ENCODE measurements at regions not wholly inside any gene's neighbourhood (a gene's known extent, or its start where the extent isn't known, plus 50 kb on each side); places are given as distances from the start of the nearest gene placed in this dataset.

GRCh38 chr12:29970501-29970900, 186.8 kb upstream of the TMTC1 start:
- Histone ChIP-seq H3K9me3 (ENCODE audit: control insufficient read depth in 1 of 2, low read length in 2 of 2) (no peaks in the 10 kb centered on the region), H3K27me3 (ENCODE audit: insufficient read depth, low read length) (no peaks in the 10 kb centered on the region), H3K27ac (ENCODE audit: low read depth, low read length) (no peak overlapping the region), H3K4me3 (ENCODE audit: low read length in 2 of 2) (no peak overlapping the region), H3K36me3 (ENCODE audit: insufficient read depth, low read length) (no peaks in the 10 kb centered on the region), H3K4me1 (ENCODE audit: insufficient read depth, low read length) (no peaks in the 10 kb centered on the region)
- Mint-ChIP-seq H3K4me3 (no peak overlapping the region), H3K9me3 (no peaks in the 10 kb centered on the region), H3K27me3 (peaks cover 0 to 1% of the 10 kb centered on the region in 2 donors), H3K4me1 (no peaks in the 10 kb centered on the region), H3K36me3 (no peaks in the 10 kb centered on the region), H3K27ac (no peak overlapping the region)
- intact Hi-C loops (cut with micrococcal nuclease), result no loop called here
- ChIA-PET POLR2A (ENCODE audit: partially characterized antibody) (no interaction called here), CTCF (ENCODE audit: partially characterized antibody) (no interaction called here)
- no peak for DNase-seq

GRCh38 chr12:29962276-29963035, 178.7 kb upstream of the TMTC1 start:
- H3K36me3 ChIP-seq (ENCODE audit: insufficient read depth, low read length), result no peaks in the 10 kb centered on the region
- H3K9me3 ChIP-seq (ENCODE audit: control insufficient read depth in 1 of 2, low read length in 2 of 2), result no peaks in the 10 kb centered on the region
- Mint-ChIP-seq H3K27ac (peak overlapping the region in 1 of 7 donors; percentile 2), H3K9me3 (peaks cover 0 to 8% (median under 1%) of the 10 kb centered on the region in 8 donors), H3K27me3 (peaks cover 0 to 4% of the 10 kb centered on the region in 2 donors), H3K4me3 (no peak overlapping the region), H3K4me1 (no peaks in the 10 kb centered on the region), H3K36me3 (no peaks in the 10 kb centered on the region)
- no peaks in the 10 kb centered on the region for H3K4me1 ChIP-seq (ENCODE audit: insufficient read depth, low read length)
- ChIA-PET CTCF (ENCODE audit: partially characterized antibody) (no interaction called here), POLR2A (ENCODE audit: partially characterized antibody) (no interaction called here)
- H3K4me3 ChIP-seq (ENCODE audit: low read length in 2 of 2), result no peak overlapping the region
- intact Hi-C loops (cut with micrococcal nuclease), result no loop called here
- no peak overlapping the region for H3K27ac ChIP-seq (ENCODE audit: low read depth, low read length)
- H3K27me3 ChIP-seq (ENCODE audit: insufficient read depth, low read length), result no peaks in the 10 kb centered on the region
- DNase-seq, result no peak

- no peaks in the 10 kb centered on the region for H3K36me3 Mint-ChIP-seq
- H3K4me1 Mint-ChIP-seq, result no peaks in the 10 kb centered on the region
- CTCF ChIA-PET (ENCODE audit: partially characterized antibody), result no interaction called here
- Histone ChIP-seq H3K4me3 (ENCODE audit: low read length in 2 of 2) (no peak overlapping the region), H3K27me3 (ENCODE audit: insufficient read depth, low read length) (no peaks in the 10 kb centered on the region), H3K36me3 (ENCODE audit: insufficient read depth, low read length) (no peaks in the 10 kb centered on the region), H3K4me1 (ENCODE audit: insufficient read depth, low read length) (no peaks in the 10 kb centered on the region), H3K9me3 (ENCODE audit: control insufficient read depth in 1 of 2, low read length in 2 of 2) (no peaks in the 10 kb centered on the region), H3K27ac (ENCODE audit: low read depth, low read length) (no peak overlapping the region)
- no peak overlapping the region for H3K4me3 Mint-ChIP-seq
- no peak overlapping the region for H3K27ac Mint-ChIP-seq
- peaks cover 0 to 4% of the 10 kb centered on the region in 2 donors for H3K27me3 Mint-ChIP-seq
- intact Hi-C loops (cut with micrococcal nuclease), result no loop called here
- DNase-seq, result no peak
- POLR2A ChIA-PET (ENCODE audit: partially characterized antibody), result no interaction called here
- H3K9me3 Mint-ChIP-seq, result peaks cover 0 to 8% (median 2%) of the 10 kb centered on the region in 8 donors
Observed at GRCh38 chr12:29961231-29961630, 177.5 kb upstream of the TMTC1 start.

- intact Hi-C loops (cut with micrococcal nuclease), result no loop called here
- no peak for DNase-seq
- peaks cover 0 to 8% (median 1%) of the 10 kb centered on the region in 8 donors for H3K9me3 Mint-ChIP-seq
- Histone ChIP-seq H3K4me1 (ENCODE audit: insufficient read depth, low read length) (no peaks in the 10 kb centered on the region), H3K36me3 (ENCODE audit: insufficient read depth, low read length) (no peaks in the 10 kb centered on the region), H3K4me3 (ENCODE audit: low read length in 2 of 2) (no peak overlapping the region), H3K9me3 (ENCODE audit: control insufficient read depth in 1 of 2, low read length in 2 of 2) (no peaks in the 10 kb centered on the region), H3K27ac (ENCODE audit: low read depth, low read length) (no peak overlapping the region), H3K27me3 (ENCODE audit: insufficient read depth, low read length) (no peaks in the 10 kb centered on the region)
- H3K4me3 Mint-ChIP-seq, result no peak overlapping the region
- H3K4me1 Mint-ChIP-seq, result no peaks in the 10 kb centered on the region
- POLR2A ChIA-PET (ENCODE audit: partially characterized antibody), result no interaction called here
- CTCF ChIA-PET (ENCODE audit: partially characterized antibody), result no interaction called here
- no peak overlapping the region for H3K27ac Mint-ChIP-seq
- H3K27me3 Mint-ChIP-seq, result peaks cover 0 to 4% of the 10 kb centered on the region in 2 donors
- H3K36me3 Mint-ChIP-seq, result no peaks in the 10 kb centered on the region
Observed at GRCh38 chr12:29960122-29960521, 176.4 kb upstream of the TMTC1 start.

- intact Hi-C loops (cut with micrococcal nuclease), result no loop called here
- H3K27me3 Mint-ChIP-seq, result no peaks in the 10 kb centered on the region
- H3K9me3 ChIP-seq (ENCODE audit: control insufficient read depth in 1 of 2, low read length in 2 of 2), result no peaks in the 10 kb centered on the region
- DNase-seq, result no peak
- H3K27ac Mint-ChIP-seq, result no peak overlapping the region
- no peak overlapping the region for H3K4me3 Mint-ChIP-seq
- ChIA-PET POLR2A (ENCODE audit: partially characterized antibody) (no interaction called here), CTCF (ENCODE audit: partially characterized antibody) (no interaction called here)
- H3K27me3 ChIP-seq (ENCODE audit: insufficient read depth, low read length), result no peaks in the 10 kb centered on the region
- no peaks in the 10 kb centered on the region for H3K4me1 ChIP-seq (ENCODE audit: insufficient read depth, low read length)
- H3K36me3 Mint-ChIP-seq, result no peaks in the 10 kb centered on the region
- no peaks in the 10 kb centered on the region for H3K4me1 Mint-ChIP-seq
- peaks cover 0 to 3% (median 0%) of the 10 kb centered on the region in 8 donors for H3K9me3 Mint-ChIP-seq
- H3K27ac ChIP-seq (ENCODE audit: low read depth, low read length), result no peak overlapping the region
- H3K36me3 ChIP-seq (ENCODE audit: insufficient read depth, low read length), result no peaks in the 10 kb centered on the region
- no peak overlapping the region for H3K4me3 ChIP-seq (ENCODE audit: low read length in 2 of 2)
Observed at GRCh38 chr12:29957835-29958234, 174.1 kb upstream of the TMTC1 start.

- DNase-seq, result no peak
- Mint-ChIP-seq H3K36me3 (no peaks in the 10 kb centered on the region), H3K4me3 (no peak overlapping the region), H3K9me3 (peaks cover 0 to 8% (median 0%) of the 10 kb centered on the region in 8 donors), H3K27ac (no peak overlapping the region), H3K4me1 (no peaks in the 10 kb centered on the region), H3K27me3 (no peaks in the 10 kb centered on the region)
- Histone ChIP-seq H3K36me3 (ENCODE audit: insufficient read depth, low read length) (no peaks in the 10 kb centered on the region), H3K9me3 (ENCODE audit: control insufficient read depth in 1 of 2, low read length in 2 of 2) (no peaks in the 10 kb centered on the region), H3K27ac (ENCODE audit: low read depth, low read length) (no peak overlapping the region), H3K4me1 (ENCODE audit: insufficient read depth, low read length) (no peaks in the 10 kb centered on the region), H3K27me3 (ENCODE audit: insufficient read depth, low read length) (no peaks in the 10 kb centered on the region), H3K4me3 (ENCODE audit: low read length in 2 of 2) (no peak overlapping the region)
- CTCF ChIA-PET (ENCODE audit: partially characterized antibody), result no interaction called here
- intact Hi-C loops (cut with micrococcal nuclease), result no loop called here
- POLR2A ChIA-PET (ENCODE audit: partially characterized antibody), result no interaction called here
Observed at GRCh38 chr12:29945904-29946303, 162.2 kb upstream of the TMTC1 start.

GRCh38 chr12:29944269-29945000, 160.7 kb upstream of the TMTC1 start:
- no peaks in the 10 kb centered on the region for H3K36me3 ChIP-seq (ENCODE audit: insufficient read depth, low read length)
- no peaks in the 10 kb centered on the region for H3K4me1 Mint-ChIP-seq
- no peaks in the 10 kb centered on the region for H3K36me3 Mint-ChIP-seq
- H3K4me3 ChIP-seq (ENCODE audit: low read length in 2 of 2), result no peak overlapping the region
- H3K27me3 ChIP-seq (ENCODE audit: insufficient read depth, low read length), result no peaks in the 10 kb centered on the region
- H3K4me1 ChIP-seq (ENCODE audit: insufficient read depth, low read length), result no peaks in the 10 kb centered on the region
- no peak overlapping the region for H3K27ac Mint-ChIP-seq
- intact Hi-C loops (cut with micrococcal nuclease), result no loop called here
- no peak overlapping the region for H3K4me3 Mint-ChIP-seq
- CTCF ChIA-PET (ENCODE audit: partially characterized antibody), result no interaction called here
- H3K9me3 ChIP-seq (ENCODE audit: control insufficient read depth in 1 of 2, low read length in 2 of 2), result no peaks in the 10 kb centered on the region
- POLR2A ChIA-PET (ENCODE audit: partially characterized antibody), result no interaction called here
- DNase-seq, result no peak
- no peak overlapping the region for H3K27ac ChIP-seq (ENCODE audit: low read depth, low read length)
- H3K27me3 Mint-ChIP-seq, result no peaks in the 10 kb centered on the region
- H3K9me3 Mint-ChIP-seq, result peaks cover 0 to 7% (median 1%) of the 10 kb centered on the region in 8 donors
